Right lobe of liver (tissue), 6 donors: ENCODE measurements at regions not wholly inside any gene's neighbourhood (a gene's known extent, or its start where the extent isn't known, plus 50 kb on each side); places are given as distances from the start of the nearest gene placed in this dataset.

ENCODE experiments used
- ATAC-seq, 4 donors: fragments of 200-7000 bp; cut with Tn5 transposase; one replicate each; pipeline ENCODE4 v1.9.1; 2020; ENCODE audit warnings: mild to moderate bottlenecking in 4 of 4, moderate library complexity in 4 of 4
- DNase-seq, 3 donors: peaks; one replicate each; pipeline ENCODE4 v3.0.0-alpha.2; 2020
- H3K27ac ChIP-seq, 3 donors: fragments of 200-600 bp; one replicate each; pipeline ENCODE4 v1.8.0; 2022
- H3K27me3 ChIP-seq, 2 donors: fragments of 200-600 bp; one replicate each; pipeline ENCODE4 v1.8.0; 2022
- H3K36me3 ChIP-seq, 4 donors: fragments of 200-600 bp; sonication (generic) in 1 of 4; one replicate each; pipeline versions ENCODE4 v1.5.1 to v1.8.0; 2017 to 2022; ENCODE audit warnings: control low read depth in 1 of 4
- H3K4me1 ChIP-seq, 4 donors: fragments of 200-600 bp; sonication (generic) in 1 of 4; one replicate each; pipeline versions ENCODE4 v1.5.1 to v1.8.0; 2017 to 2022; ENCODE audit warnings: control low read depth in 1 of 4
- H3K4me3 ChIP-seq, 3 donors: fragments of 200-600 bp; one replicate each; pipeline ENCODE4 v1.8.0; 2022
- H3K9me3 ChIP-seq, 4 donors: fragments of 200-600 bp; sonication (generic) in 1 of 4; one replicate each; pipeline versions ENCODE4 v1.5.1 to v1.8.0; 2017 to 2022; ENCODE audit warnings: control low read depth in 1 of 4
- POLR2A ChIP-seq: fragments of 450-650 bp; IDR thresholded peaks from one replicate; pipeline ENCODE4 v1.6.1; 2017; ENCODE audit warnings: antibody characterized with exemption, mild to moderate bottlenecking
- WGBS: methylation state at CpG from one replicate; pipeline ENCODE4 v1.1.6; 2018; ENCODE audit warnings: low coverage, low lambda C conversion rate; ENCODE audit not compliant: insufficient coverage; ENCODE audit errors: missing lambda C conversion rate; 5-methylcytosine and 5-hydroxymethylcytosine counted together
- intact Hi-C, 2 donors: fragments of 100-400 bp; cut with DNase I; formaldehyde crosslinking; loops; one replicate each; pipeline versions ENCODE4 v1.11.2 to v1.14.1; 2022
- TF ChIP-seq, protein P1 (sequence below), 4 donors: fragments of 200-600 bp in 3 of 4; fragments of 450-650 bp in 1 of 4; IDR thresholded peaks; one replicate each; pipeline versions ENCODE4 v1.5.1 to v1.8.0; 2016 to 2022; ENCODE audit warnings: antibody characterized with exemption in 4 of 4, mild to moderate bottlenecking in 2 of 4
- donor health status: DM: no; HTN: yes; CAD: no.
- donor health status: DM: no; HTN: no; CAD: no.
- donor health status: DM: no; HTN: no; CAD: no.
- donor health status: DM: no; HTN: yes; CAD: no.
- donor health status: DM: no; HTN: yes; CAD: no.

DNA sequence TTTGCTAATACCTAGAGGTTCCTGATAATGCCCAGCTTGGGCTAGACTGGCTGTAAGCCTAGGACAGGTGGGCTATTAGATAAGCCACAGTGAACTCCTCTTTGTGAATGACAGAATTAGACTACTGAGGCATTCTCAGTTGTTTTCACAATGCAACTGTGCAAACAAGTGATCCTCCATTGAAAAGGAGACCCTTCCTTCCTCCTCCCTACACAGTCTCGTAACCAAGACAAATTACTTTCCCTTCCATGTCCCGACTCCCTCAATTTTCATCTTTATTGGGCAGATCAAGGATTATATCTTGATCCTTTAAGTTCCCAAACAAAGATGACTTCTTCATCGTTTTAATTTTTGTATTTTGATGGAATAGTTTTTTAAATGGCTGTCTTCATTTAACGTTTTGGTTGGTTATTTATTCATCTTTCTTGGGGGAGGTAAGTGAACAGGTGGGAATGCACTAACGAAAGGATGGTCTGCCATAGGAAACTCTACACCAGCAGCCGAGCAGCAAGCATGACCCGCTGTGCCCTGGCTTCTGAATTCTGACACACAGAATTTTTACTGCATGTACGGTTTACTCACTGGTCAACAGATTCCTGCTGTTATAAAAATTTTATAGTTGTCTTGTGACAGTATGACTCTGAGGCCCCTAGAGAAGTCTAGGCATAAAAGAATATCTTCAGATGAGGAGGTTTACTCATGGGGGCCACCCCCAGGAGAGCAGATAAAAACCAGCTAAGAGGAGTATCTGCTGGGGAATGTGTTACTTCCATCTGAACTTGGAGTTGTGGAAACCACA lies 137.5 kb upstream of the TUT7 start:
- Histone ChIP-seq H3K27me3 (no peaks in the 10 kb centered on the region), H3K36me3 (no peaks in the 10 kb centered on the region), H3K4me3 (no peak overlapping the region), H3K9me3 (no peaks in the 10 kb centered on the region), H3K27ac (no peak overlapping the region), H3K4me1 (no peaks in the 10 kb centered on the region)
- intact Hi-C loops: no loop called here
- no peak for TF ChIP-seq POLR2A
- TF ChIP-seq, protein P1, sequence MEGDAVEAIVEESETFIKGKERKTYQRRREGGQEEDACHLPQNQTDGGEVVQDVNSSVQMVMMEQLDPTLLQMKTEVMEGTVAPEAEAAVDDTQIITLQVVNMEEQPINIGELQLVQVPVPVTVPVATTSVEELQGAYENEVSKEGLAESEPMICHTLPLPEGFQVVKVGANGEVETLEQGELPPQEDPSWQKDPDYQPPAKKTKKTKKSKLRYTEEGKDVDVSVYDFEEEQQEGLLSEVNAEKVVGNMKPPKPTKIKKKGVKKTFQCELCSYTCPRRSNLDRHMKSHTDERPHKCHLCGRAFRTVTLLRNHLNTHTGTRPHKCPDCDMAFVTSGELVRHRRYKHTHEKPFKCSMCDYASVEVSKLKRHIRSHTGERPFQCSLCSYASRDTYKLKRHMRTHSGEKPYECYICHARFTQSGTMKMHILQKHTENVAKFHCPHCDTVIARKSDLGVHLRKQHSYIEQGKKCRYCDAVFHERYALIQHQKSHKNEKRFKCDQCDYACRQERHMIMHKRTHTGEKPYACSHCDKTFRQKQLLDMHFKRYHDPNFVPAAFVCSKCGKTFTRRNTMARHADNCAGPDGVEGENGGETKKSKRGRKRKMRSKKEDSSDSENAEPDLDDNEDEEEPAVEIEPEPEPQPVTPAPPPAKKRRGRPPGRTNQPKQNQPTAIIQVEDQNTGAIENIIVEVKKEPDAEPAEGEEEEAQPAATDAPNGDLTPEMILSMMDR (IDR thresholded peaks at IDR 0.05): no peak
- WGBS: 52% methylated on average over 8 of the region's 8 CpGs
- no peak for ATAC-seq
- DNase-seq: no peak

DNA sequence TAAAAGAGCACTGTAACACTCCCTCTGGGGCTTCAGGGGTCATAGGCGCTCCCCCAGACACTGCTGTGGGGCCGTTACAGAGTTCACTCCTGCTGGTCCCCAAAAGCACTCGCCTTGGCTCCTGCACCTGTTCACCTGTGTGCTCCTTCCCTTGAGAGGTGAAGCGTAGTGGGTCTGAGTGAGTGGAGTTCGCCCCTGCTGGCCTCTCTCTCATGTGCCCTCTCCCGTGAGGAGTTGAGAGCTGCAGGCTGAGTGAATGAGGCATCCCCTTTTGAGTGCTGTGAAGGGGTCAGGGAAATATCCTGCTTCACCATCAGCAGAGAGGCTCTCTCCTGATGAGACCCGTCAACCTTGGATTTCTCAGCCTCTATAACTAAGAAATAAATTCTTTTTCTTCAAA lies 134.6 kb upstream of the TUT7 start:
- ATAC-seq (peak in 1 of 4 donors; percentile 18), DNase-seq (no peak)
- H3K9me3 ChIP-seq: no peaks in the 10 kb centered on the region
- intact Hi-C loops: loop anchor here in 1 of 2 donors (10.0 kb wide), 1 partner anchor 836 kb away; no protein-coding TSS in a partner anchor
- no peak overlapping the region for H3K4me3 ChIP-seq
- H3K4me1 ChIP-seq: no peaks in the 10 kb centered on the region
- H3K27ac ChIP-seq: no peak overlapping the region
- no peaks in the 10 kb centered on the region for H3K36me3 ChIP-seq
- WGBS: 69% methylated on average over 3 of the region's 7 CpGs
- H3K27me3 ChIP-seq: no peaks in the 10 kb centered on the region
- TF ChIP-seq POLR2A: no peak
- TF ChIP-seq, protein P1 (IDR thresholded peaks at IDR 0.05): no peak

DNA sequence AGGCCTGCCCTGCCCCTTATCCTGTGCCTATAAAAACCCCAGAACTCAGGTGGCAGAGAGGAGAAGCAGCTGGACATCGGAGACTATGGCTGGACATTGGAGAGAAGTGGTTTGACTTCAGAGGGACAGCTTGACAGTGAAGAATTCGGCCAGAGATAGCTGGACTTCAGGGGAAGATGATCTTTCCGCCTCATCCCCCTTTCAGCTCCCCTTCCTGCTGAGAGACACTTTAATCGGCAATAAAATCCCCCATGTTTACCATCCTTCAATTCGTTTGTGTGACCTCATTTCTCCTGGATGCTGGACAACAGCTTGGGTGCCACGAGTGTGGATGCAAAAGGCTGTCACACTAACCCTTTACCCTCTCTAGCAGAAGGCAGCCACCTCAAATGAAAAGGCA lies 134.1 kb upstream of the TUT7 start:
- Histone ChIP-seq H3K4me3 (no peak overlapping the region), H3K36me3 (no peaks in the 10 kb centered on the region), H3K27ac (no peak overlapping the region), H3K27me3 (no peaks in the 10 kb centered on the region), H3K4me1 (no peaks in the 10 kb centered on the region), H3K9me3 (no peaks in the 10 kb centered on the region)
- ATAC-seq: no peak
- no peak for DNase-seq
- WGBS: 31% methylated on average over 3 of the region's 6 CpGs
- TF ChIP-seq, protein P1 (IDR thresholded peaks at IDR 0.05): no peak
- TF ChIP-seq POLR2A: no peak
- intact Hi-C loops: loop anchor here in 1 of 2 donors (10.0 kb wide), 1 partner anchor 836 kb away; no protein-coding TSS in a partner anchor

DNA sequence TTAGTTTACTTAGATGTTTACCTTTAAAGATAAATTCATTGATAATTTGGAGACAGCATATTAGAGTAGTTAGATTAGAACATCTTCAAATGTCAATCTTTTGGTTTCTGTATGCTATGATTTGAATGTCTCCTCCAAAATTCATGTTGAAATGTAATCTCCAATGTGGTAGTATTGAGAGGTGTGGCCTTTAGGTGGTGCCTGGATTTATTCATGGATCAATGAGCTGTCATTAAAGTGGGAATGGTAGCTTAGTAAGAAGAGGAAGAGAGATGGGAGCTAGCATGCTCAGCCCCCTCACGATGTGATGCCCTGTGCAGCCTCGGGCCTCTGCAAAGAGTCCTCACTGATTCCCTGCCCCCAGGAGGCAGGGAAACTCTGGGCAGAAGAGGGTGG lies 133.6 kb upstream of the TUT7 start:
- TF ChIP-seq, protein P1 (IDR thresholded peaks at IDR 0.05): no peak
- no peak for TF ChIP-seq POLR2A
- WGBS: no CpG with 5 or more reads among the region's 2 CpGs
- Histone ChIP-seq H3K4me3 (no peak overlapping the region), H3K27me3 (no peaks in the 10 kb centered on the region), H3K27ac (no peak overlapping the region), H3K4me1 (no peaks in the 10 kb centered on the region), H3K36me3 (no peaks in the 10 kb centered on the region), H3K9me3 (no peaks in the 10 kb centered on the region)
- ATAC-seq (no peak), DNase-seq (no peak)
- intact Hi-C loops: loop anchor here in 1 of 2 donors (10.0 kb wide), 1 partner anchor 837 kb away; no protein-coding TSS in a partner anchor
